B cell (primary cell): ENCODE measurements at regions not wholly inside any gene's neighbourhood (a gene's known extent, or its start where the extent isn't known, plus 50 kb on each side); places are given as distances from the start of the nearest gene placed in this dataset.
"Not testable (repeated sequence)": the region's sequence is repeated elsewhere in the genome, so short reads cannot be mapped to it uniquely, and the experiment has no call there.

Experiments used
- EZH2 ChIP-seq: IDR thresholded peaks from 2 replicates; pipeline ENCODE4 v1.6.1; 2012; ENCODE audit warnings: borderline replicate concordance, low read depth, mild to moderate bottlenecking, moderate library complexity, low read length; ENCODE audit not compliant: insufficient read depth, poor library complexity, severe bottlenecking
- TF ChIP-seq, protein P1 (sequence below): fragments of 200-600 bp; IDR thresholded peaks from one replicate; pipeline ENCODE4 v1.8.0; 2022; ENCODE audit warnings: antibody characterized with exemption, mild to moderate bottlenecking

DNA sequence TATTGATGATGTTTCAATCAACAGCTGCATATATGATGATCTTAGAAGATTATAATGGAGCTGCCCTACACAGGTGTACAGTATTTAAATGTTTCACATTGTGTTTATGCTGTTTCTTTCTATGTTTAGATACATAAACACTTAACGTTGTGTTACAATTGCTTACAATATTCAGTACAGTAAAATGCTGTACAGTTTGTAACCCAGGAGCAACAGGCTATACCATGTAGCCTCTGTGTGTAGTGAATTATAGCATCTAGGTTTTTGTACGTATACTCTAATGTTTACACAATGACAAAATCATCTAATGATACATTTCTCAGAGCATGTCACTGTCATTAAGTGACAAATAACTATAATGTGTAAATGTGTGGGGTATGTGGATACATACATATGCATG is 80.5 kb upstream of the CPEB2 start:
- TF ChIP-seq, protein P1, sequence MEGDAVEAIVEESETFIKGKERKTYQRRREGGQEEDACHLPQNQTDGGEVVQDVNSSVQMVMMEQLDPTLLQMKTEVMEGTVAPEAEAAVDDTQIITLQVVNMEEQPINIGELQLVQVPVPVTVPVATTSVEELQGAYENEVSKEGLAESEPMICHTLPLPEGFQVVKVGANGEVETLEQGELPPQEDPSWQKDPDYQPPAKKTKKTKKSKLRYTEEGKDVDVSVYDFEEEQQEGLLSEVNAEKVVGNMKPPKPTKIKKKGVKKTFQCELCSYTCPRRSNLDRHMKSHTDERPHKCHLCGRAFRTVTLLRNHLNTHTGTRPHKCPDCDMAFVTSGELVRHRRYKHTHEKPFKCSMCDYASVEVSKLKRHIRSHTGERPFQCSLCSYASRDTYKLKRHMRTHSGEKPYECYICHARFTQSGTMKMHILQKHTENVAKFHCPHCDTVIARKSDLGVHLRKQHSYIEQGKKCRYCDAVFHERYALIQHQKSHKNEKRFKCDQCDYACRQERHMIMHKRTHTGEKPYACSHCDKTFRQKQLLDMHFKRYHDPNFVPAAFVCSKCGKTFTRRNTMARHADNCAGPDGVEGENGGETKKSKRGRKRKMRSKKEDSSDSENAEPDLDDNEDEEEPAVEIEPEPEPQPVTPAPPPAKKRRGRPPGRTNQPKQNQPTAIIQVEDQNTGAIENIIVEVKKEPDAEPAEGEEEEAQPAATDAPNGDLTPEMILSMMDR, result not testable (repeated sequence)
- TF ChIP-seq EZH2, result not testable (repeated sequence)
